Ovary (tissue), 7 donors: ENCODE measurements at regions not wholly inside any gene's neighbourhood (a gene's known extent, or its start where the extent isn't known, plus 50 kb on each side); places are given as distances from the start of the nearest gene placed in this dataset.
"Not testable (repeated sequence)": the region's sequence is repeated elsewhere in the genome, so short reads cannot be mapped to it uniquely, and the experiment has no call there.

Experiments used
- DNase-seq, 5 donors: peaks; one replicate each; pipeline ENCODE4 v3.0.0-alpha.2; 2019 to 2020
- H3K27ac ChIP-seq, 2 donors: fragments of 200-600 bp; one replicate each; pipeline versions ENCODE4 v1.5.1 to v1.8.0; 2019 to 2022
- H3K27me3 ChIP-seq: fragments of 200-600 bp; one replicate; pipeline ENCODE4 v1.8.0; 2022
- H3K36me3 ChIP-seq: fragments of 200-600 bp; sonication (generic); one replicate; pipeline ENCODE4 v1.5.1; 2019
- H3K4me1 ChIP-seq: one replicate; pipeline ENCODE4 v1.8.1; 2013; ENCODE audit warnings: mild to moderate bottlenecking, moderate library complexity; ENCODE audit not compliant: insufficient read depth
- H3K4me3 ChIP-seq: fragments of 200-600 bp; sonication (generic); one replicate; pipeline ENCODE4 v1.5.1; 2017
- H3K9me3 ChIP-seq, 2 donors: fragments of 200-600 bp in 1 of 2; sonication (generic) in 1 of 2; one replicate each; pipeline versions ENCODE4 v1.5.1 to v1.8.1; 2013 to 2019; ENCODE audit warnings: mild to moderate bottlenecking in 1 of 2, moderate library complexity in 1 of 2
- CTCF ChIP-seq, 3 donors: fragments of 450-650 bp in 2 of 3; fragments of 200-600 bp in 1 of 3; IDR thresholded peaks; one replicate each; pipeline versions ENCODE4 v1.5.1 to v1.8.0; 2016 to 2022; ENCODE audit warnings: antibody characterized with exemption in 3 of 3, mild to moderate bottlenecking in 1 of 3
- EP300 ChIP-seq: sonication (generic); formaldehyde crosslinking; IDR thresholded peaks from one replicate; pipeline ENCODE4 v1.6.1; 2017; ENCODE audit warnings: antibody characterized with exemption
- POLR2A ChIP-seq: fragments of 450-650 bp; IDR thresholded peaks from one replicate; pipeline ENCODE4 v1.6.1; 2017; ENCODE audit warnings: antibody characterized with exemption, mild to moderate bottlenecking, moderate library complexity
- WGBS, 3 donors: extraction: QIAGEN DNeasy Blood & Tissue Kit in 1 of 3; methylation state at CpG; one replicate each; pipeline versions ENCODE4 v1.1.5 to v1.1.7; 2013 to 2017; 5-methylcytosine and 5-hydroxymethylcytosine counted together
- intact Hi-C, 4 donors: fragments of 100-400 bp; cut with DNase I; formaldehyde crosslinking; loops; one replicate each; pipeline versions ENCODE4 v1.11.0 to v1.15.1; 2022 to 2023
- donor health status: DM: no; HTN: no; CAD: no; lungs with moderate emphysema.
- donor health status: DM: no; HTN: no; CAD: no.
- donor health status: Bipolar disorder and iron deficiency.
- donor health status: DM: no; HTN: no; CAD: no.
- donor health status: DM: yes; HTN: yes; CAD: no.

- WGBS, 3 donors = 56 to 68% (median 64%) methylated on average over 2 of the region's 2 CpGs
- no peaks in the 10 kb centered on the region for H3K36me3 ChIP-seq
- TF ChIP-seq POLR2A (no peak), CTCF (IDR thresholded peaks at IDR 0.05) (no peak), EP300 (no peak)
- no peak overlapping the region for H3K27ac ChIP-seq
- intact Hi-C loops = no loop called here
- no peaks in the 10 kb centered on the region for H3K27me3 ChIP-seq
- H3K4me3 ChIP-seq = no peak overlapping the region
- H3K4me1 ChIP-seq = no peaks in the 10 kb centered on the region
- no peaks in the 10 kb centered on the region for H3K9me3 ChIP-seq
- DNase-seq = no peak
These were observed 718.1 kb downstream of the SMARCA1 start for GRCh38 chrX:128805236-128805635.

- intact Hi-C loops = no loop called here
- DNase-seq = no peak
- no peak overlapping the region for H3K27ac ChIP-seq
- 61 to 69% (median 65%) methylated on average over 2 of the region's 2 CpGs for WGBS, 3 donors
- H3K4me1 ChIP-seq = no peaks in the 10 kb centered on the region
- no peaks in the 10 kb centered on the region for H3K9me3 ChIP-seq
- TF ChIP-seq POLR2A (no peak), EP300 (no peak), CTCF (IDR thresholded peaks at IDR 0.05) (no peak)
- no peaks in the 10 kb centered on the region for H3K36me3 ChIP-seq
- no peak overlapping the region for H3K4me3 ChIP-seq
- no peaks in the 10 kb centered on the region for H3K27me3 ChIP-seq
These were observed 718.5 kb downstream of the SMARCA1 start for GRCh38 chrX:128804828-128805227.

GRCh38 chrX:128800138-128800537 is 723.2 kb downstream of the SMARCA1 start:
- Histone ChIP-seq H3K36me3 (no peaks in the 10 kb centered on the region), H3K27me3 (no peaks in the 10 kb centered on the region), H3K4me1 (no peaks in the 10 kb centered on the region), H3K4me3 (no peak overlapping the region), H3K9me3 (no peaks in the 10 kb centered on the region), H3K27ac (no peak overlapping the region)
- intact Hi-C loops = no loop called here
- DNase-seq = no peak
- TF ChIP-seq CTCF (IDR thresholded peaks at IDR 0.05) (no peak), EP300 (no peak), POLR2A (no peak)
- 41 to 52% (median 49%) methylated on average over 2 of the region's 2 CpGs for WGBS, 3 donors

- H3K9me3 ChIP-seq, H3K4me3 ChIP-seq, H3K4me1 ChIP-seq, H3K27ac ChIP-seq, intact Hi-C loops, H3K36me3 ChIP-seq, DNase-seq, H3K27me3 ChIP-seq: not testable (repeated sequence)
- WGBS, 3 donors = 27 to 53% (median 50%) methylated on average over 5 to 6 of the region's 6 CpGs
These were observed 730.9 kb upstream of the ACTRT1 start for GRCh38 chrX:128783139-128783538.

- WGBS, 3 donors = 40 to 49% (median 40%) methylated on average over 1 of the region's 1 CpG
- intact Hi-C loops = no loop called here
These were observed 729.3 kb upstream of the ACTRT1 start for GRCh38 chrX:128781506-128781905.

More at GRCh38 chrX:128781506-128781905, 729.3 kb upstream of the ACTRT1 start:
- H3K27me3 ChIP-seq = no peaks in the 10 kb centered on the region
- no peak for TF ChIP-seq POLR2A
- TF ChIP-seq EP300 = no peak
- TF ChIP-seq CTCF (IDR thresholded peaks at IDR 0.05) = no peak
- H3K36me3 ChIP-seq = no peaks in the 10 kb centered on the region
- H3K9me3 ChIP-seq = no peaks in the 10 kb centered on the region
- H3K4me1 ChIP-seq = no peaks in the 10 kb centered on the region
- H3K4me3 ChIP-seq = no peak overlapping the region
- no peak overlapping the region for H3K27ac ChIP-seq
- no peak for DNase-seq
